ENCODE measurements at regions not wholly inside any gene's neighbourhood (a gene's known extent, or its start where the extent isn't known, plus 50 kb on each side); places are given as distances from the start of the nearest gene placed in this dataset.

DNA sequence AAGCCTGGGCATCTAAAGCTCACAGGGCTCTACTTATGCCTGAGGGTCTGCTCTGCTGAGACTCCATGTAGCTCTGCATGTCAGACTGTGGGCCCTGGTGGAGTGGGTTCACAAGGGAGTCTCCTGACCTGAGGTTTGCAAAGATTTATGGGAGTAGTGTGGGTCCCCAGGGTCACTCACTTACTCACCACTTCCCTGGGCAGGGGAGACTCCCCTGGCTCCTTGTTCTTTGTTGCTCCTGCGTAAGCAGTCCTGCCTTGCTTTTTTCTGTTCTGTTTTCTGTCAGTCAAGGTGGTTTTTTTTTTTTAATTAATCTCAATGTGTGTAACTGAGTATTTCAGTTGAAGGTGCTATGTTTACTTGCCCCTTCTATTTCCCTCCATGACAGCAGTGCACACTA, 256.6 kb downstream of the TMEM38B start:
- TF ChIP-seq, protein P1, sequence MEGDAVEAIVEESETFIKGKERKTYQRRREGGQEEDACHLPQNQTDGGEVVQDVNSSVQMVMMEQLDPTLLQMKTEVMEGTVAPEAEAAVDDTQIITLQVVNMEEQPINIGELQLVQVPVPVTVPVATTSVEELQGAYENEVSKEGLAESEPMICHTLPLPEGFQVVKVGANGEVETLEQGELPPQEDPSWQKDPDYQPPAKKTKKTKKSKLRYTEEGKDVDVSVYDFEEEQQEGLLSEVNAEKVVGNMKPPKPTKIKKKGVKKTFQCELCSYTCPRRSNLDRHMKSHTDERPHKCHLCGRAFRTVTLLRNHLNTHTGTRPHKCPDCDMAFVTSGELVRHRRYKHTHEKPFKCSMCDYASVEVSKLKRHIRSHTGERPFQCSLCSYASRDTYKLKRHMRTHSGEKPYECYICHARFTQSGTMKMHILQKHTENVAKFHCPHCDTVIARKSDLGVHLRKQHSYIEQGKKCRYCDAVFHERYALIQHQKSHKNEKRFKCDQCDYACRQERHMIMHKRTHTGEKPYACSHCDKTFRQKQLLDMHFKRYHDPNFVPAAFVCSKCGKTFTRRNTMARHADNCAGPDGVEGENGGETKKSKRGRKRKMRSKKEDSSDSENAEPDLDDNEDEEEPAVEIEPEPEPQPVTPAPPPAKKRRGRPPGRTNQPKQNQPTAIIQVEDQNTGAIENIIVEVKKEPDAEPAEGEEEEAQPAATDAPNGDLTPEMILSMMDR (conservative IDR thresholded peaks at IDR 0.05; ENCODE audit: low read depth, low read length), result no peak
- no peak for DNase-seq (ENCODE audit: low read depth)
- H3K4me3 ChIP-seq (ENCODE audit: low read length), result no peak overlapping the region

DNA sequence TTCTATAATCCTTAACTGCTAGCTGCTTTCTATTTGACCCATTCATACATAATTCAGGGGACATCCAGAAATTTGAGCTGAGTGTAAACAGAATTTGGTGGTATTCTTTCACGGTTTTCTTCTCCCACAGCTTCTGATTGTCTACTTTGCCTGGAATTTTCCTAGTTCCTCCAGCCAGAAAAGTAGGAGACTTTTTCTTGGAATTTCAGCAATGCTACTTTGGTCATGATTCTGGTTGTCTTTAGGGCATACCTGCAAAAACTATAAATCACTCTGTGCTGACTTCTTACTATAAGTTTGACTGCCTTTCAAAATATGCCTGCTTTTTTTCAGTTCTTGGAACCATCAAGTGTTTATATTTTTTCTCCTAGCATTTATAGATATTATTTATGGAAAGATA, 260.2 kb downstream of the TMEM38B start:
- no peak for DNase-seq (ENCODE audit: low read depth)
- H3K4me3 ChIP-seq (ENCODE audit: low read length), result no peak overlapping the region
- TF ChIP-seq, protein P1 (conservative IDR thresholded peaks at IDR 0.05; ENCODE audit: low read depth, low read length), result no peak

DNA sequence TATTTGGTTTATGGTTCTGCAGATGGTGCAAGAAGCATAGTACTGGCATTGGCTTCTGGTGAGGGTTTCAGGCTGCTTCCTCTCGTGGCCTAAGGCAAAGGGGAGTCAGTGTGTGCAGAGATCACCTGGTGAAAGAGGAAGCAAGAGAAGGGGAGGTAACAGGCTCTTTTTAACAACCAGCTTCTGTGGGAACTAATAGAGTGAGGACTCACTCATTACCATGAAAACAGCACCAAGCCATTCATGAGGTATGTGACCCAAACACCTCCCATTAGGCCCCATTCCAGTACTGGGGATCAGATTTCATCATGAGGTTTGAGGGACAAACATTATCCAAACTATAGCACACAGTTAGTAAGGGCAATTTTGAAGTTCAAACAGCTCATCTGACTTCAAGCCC, 263.5 kb downstream of the TMEM38B start:
- DNase-seq (ENCODE audit: low read depth), result no peak
- H3K4me3 ChIP-seq (ENCODE audit: low read length), result no peak overlapping the region
- TF ChIP-seq, protein P1 (conservative IDR thresholded peaks at IDR 0.05; ENCODE audit: low read depth, low read length), result no peak

DNA sequence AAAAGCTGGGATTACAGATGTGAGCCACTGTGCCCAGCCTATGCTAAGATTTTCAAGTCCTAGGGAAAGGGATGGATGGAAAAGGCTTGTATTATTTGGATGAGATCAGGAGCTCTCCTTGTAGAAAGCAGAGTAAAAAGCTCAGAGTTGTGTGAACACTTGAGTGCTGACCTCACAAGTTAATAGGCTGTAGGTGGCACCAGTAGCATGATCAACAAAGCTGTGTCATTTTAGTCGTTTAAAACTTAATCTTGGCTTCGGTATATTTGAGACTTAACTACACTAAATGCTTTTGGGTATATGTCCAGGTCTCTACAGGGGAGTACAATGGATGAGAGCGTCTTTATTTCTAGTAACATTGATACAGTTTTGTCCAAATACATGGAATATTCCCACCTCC, 264.2 kb downstream of the TMEM38B start:
- TF ChIP-seq, protein P1 (conservative IDR thresholded peaks at IDR 0.05; ENCODE audit: low read depth, low read length), result no peak
- no peak overlapping the region for H3K4me3 ChIP-seq (ENCODE audit: low read length)
- no peak for DNase-seq (ENCODE audit: low read depth)

DNA sequence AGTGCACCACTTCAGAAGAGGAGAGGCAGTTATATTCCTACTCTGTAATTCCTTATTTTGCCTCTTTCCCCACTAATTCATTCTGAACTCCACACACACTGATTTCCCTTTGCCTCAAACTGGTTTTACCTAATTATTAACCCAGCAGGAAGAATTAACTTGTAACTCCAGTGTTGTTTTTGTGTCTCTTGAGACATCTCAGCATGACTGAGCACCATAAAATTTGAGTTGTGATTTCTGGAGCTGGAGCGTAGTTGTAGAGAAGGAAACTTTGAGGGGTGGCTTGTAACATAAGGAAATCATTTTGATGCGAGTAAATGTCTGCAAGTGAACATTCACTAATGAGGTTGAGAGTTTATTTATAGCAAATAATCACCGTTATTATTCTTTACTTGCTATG, 265.2 kb downstream of the TMEM38B start:
- DNase-seq (ENCODE audit: low read depth), result no peak
- H3K4me3 ChIP-seq (ENCODE audit: low read length), result no peak overlapping the region
- TF ChIP-seq, protein P1 (conservative IDR thresholded peaks at IDR 0.05; ENCODE audit: low read depth, low read length), result no peak

DNA sequence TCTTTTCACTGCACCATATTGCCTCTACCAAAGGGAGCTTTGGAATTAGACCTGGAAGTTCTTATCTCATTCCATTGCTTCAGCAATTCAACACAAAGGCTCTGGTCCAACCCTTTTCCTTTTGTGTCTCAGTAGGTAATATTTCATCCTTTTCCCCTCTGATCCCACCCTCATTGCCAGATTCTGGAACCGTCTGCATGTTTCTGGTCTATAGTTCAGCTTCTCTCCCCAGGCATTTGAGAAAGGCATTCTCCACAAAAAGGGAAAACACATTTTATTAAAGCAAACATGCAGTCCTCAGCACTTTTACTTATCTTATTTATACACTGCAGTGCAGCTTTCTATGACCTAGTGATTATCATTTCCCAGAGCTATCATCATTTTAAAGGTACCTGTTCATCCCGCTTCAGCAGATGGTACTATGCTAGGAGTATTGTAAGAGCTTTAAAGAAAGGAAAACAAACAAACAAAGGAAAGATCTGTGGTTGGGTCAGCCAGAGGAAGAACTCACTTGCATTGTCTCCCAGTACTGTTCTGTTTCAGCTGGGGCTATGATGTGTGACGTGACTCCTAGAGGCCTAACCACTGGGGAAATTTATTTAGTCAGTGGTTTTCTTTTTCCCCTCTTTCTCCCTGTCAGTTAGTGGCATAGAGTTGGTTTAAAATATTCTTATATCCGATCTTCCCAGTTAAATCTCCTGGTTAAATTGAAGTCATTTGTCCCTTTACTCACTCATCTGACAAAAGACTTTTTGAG, 269.2 kb downstream of the TMEM38B start:
- DNase-seq (ENCODE audit: low read depth), result no peak
- no peak overlapping the region for H3K4me3 ChIP-seq (ENCODE audit: low read length)
- TF ChIP-seq, protein P1 (conservative IDR thresholded peaks at IDR 0.05; ENCODE audit: low read depth, low read length), result no peak

DNA sequence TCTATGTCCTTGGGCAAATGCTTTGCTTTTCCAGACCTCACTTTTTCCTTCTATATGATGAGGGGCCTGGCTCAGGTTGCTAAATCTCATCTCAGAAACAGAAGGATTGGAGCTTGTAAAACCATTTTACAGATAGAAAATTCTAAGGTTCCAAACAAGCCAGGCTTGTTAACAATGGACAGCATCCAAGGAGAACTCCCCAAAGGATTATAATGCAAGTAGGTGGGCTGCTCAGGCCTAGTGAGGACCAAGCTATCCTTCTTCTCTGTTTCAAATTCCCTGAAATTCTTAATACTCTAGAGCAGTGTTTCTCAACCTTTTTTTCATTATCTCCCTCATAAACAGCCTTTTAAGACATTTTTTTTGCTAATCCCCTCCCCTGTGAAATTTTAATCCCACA, 269.8 kb downstream of the TMEM38B start:
- H3K4me3 ChIP-seq (ENCODE audit: low read length), result no peak overlapping the region
- TF ChIP-seq, protein P1 (conservative IDR thresholded peaks at IDR 0.05; ENCODE audit: low read depth, low read length), result no peak

More for the DNA sequence above, 269.8 kb downstream of the TMEM38B start:
- DNase-seq (ENCODE audit: low read depth), result no peak
